Activated T-helper 1 cell treated with anti-CD3 and anti-CD28 coated beads, Interleukin-12 subunit alpha, Interleukin-12 subunit beta, Interleukin-2, Interleukin-4 antibody, amounts not matched to agents 30 ng/mL and 10 ng/mL and 1 ng/mL, durations not matched to agents 14 hours and 24 hours and 36 hours (primary cell): ENCODE measurements at regions not wholly inside any gene's neighbourhood (a gene's known extent, or its start where the extent isn't known, plus 50 kb on each side); places are given as distances from the start of the nearest gene placed in this dataset.

Source experiments
- DNase-seq: peaks from one replicate; pipeline ENCODE4 v3.0.0; 2021; ENCODE audit warnings: low spot score
- H3K27ac Mint-ChIP-seq: one replicate; pipeline ENCODE4 v1.8.0; 2021; ENCODE audit warnings: mild to moderate bottlenecking, mixed read lengths
- H3K27me3 Mint-ChIP-seq: one replicate; pipeline ENCODE4 v1.8.0; 2022; ENCODE audit warnings: mild to moderate bottlenecking, moderate library complexity, mixed read lengths; ENCODE audit not compliant: insufficient read depth
- H3K36me3 Mint-ChIP-seq: one replicate; pipeline ENCODE4 v1.8.0; 2021; ENCODE audit warnings: low read depth, mixed read lengths
- H3K4me1 Mint-ChIP-seq: one replicate; pipeline ENCODE4 v1.8.0; 2021; ENCODE audit warnings: low read depth, mixed read lengths
- H3K4me3 Mint-ChIP-seq: one replicate; pipeline ENCODE4 v1.8.0; 2021; ENCODE audit warnings: mild to moderate bottlenecking, moderate library complexity, mixed read lengths
- H3K9me3 Mint-ChIP-seq: one replicate; pipeline ENCODE4 v1.8.0; 2021; ENCODE audit warnings: mixed read lengths
- intact Hi-C: fragments of 100-400 bp; cut with micrococcal nuclease; formaldehyde crosslinking; loops from one replicate; pipeline ENCODE4 v1.15.1; 2024

DNA sequence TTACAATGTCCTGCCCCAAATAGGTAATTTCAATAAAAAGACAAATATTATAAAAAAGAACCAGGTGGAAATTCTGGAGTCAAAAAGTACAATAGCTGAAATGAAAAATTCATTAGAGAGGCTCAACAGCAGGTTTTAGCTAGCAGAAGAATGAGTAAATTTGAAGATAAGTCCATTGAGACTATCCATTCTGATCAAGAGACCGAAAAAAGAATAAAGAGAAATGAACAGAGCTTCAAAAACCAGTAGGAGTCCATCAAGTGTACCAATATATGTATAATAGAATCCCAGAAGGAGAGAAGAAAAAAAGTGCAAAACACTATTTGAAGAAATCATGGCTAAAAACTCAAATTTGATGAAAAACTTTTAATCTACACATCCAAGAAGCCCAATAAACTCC is 60.5 kb upstream of the POMGNT2 start:
- no peak for DNase-seq
- H3K27me3 Mint-ChIP-seq, result peaks cover 10% of the 10 kb centered on the region
- H3K9me3 Mint-ChIP-seq, result peaks cover 36% of the 10 kb centered on the region
- H3K4me3 Mint-ChIP-seq, result no peak overlapping the region
- H3K36me3 Mint-ChIP-seq, result peaks cover 21% of the 10 kb centered on the region
- peaks cover 23% of the 10 kb centered on the region for H3K4me1 Mint-ChIP-seq
- no peak overlapping the region for H3K27ac Mint-ChIP-seq
- intact Hi-C loops, result loop anchor here (10.0 kb wide), 1 partner anchor 458 kb away; the partner anchor contains the start of gene ANO10

DNA sequence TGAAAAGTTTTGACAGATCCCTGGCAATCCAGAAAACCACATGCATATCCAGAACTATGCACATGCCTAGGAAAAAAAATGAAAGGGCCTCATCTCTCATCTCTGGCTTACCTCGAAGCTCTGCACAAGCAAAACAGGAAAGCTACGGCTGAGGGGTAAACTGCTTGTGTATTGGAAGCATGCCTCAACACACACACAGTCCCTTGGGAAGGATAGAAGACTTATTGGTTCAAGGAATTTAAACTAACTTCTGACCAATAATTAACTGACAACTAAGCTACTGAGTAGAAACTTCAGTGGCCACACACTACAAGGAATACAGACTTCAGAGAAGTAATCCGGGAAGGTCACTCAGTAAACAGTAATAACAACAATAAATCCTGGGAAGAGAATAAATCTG is 59.9 kb upstream of the POMGNT2 start:
- intact Hi-C loops, result loop anchor here (10.0 kb wide), 1 partner anchor 459 kb away; the partner anchor contains the start of gene ANO10
- H3K27ac Mint-ChIP-seq, result no peak overlapping the region
- peaks cover 36% of the 10 kb centered on the region for H3K9me3 Mint-ChIP-seq
- no peak overlapping the region for H3K4me3 Mint-ChIP-seq
- no peak for DNase-seq
- H3K27me3 Mint-ChIP-seq, result peaks cover 6% of the 10 kb centered on the region
- peaks cover 23% of the 10 kb centered on the region for H3K4me1 Mint-ChIP-seq
- H3K36me3 Mint-ChIP-seq, result peaks cover 21% of the 10 kb centered on the region

DNA sequence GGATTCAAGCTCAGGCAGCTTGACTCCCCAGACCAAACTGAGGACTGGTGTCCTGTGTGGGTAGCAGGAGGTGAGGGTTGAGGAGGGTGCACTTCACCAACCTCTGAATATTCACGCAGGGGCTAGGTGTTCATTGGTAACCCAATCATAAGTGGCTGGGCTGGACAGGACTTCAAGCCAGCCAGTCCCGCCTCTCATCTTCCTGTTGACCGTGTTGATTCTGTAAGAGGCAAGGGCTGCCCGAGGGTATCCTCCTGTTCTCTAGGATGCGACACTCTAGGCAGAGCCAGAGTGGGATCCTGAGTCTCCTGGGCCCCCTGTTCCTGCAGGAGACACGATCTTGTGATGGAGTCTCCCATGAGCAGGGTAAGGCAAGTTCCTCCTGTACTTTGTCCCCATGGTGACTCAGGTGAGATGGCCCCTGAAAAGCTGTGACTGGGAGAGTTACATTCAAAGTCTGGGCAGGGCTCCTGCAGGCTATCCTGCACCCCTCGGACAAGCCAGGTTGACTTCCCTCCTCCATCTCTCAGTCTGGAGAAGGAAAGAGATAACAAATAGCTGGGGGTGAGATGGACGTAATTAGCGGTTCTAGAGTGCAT is 58.1 kb upstream of the POMGNT2 start:
- Mint-ChIP-seq H3K27ac (no peak overlapping the region), H3K9me3 (peaks cover 29% of the 10 kb centered on the region), H3K36me3 (peaks cover 21% of the 10 kb centered on the region), H3K4me1 (peaks cover 23% of the 10 kb centered on the region), H3K4me3 (no peak overlapping the region), H3K27me3 (no peaks in the 10 kb centered on the region)
- no peak for DNase-seq
- intact Hi-C loops, result loop anchor here (2.0 to 10.0 kb wide), 2 partner anchors 17 to 461 kb away; partner anchors contain the start of gene ANO10

DNA sequence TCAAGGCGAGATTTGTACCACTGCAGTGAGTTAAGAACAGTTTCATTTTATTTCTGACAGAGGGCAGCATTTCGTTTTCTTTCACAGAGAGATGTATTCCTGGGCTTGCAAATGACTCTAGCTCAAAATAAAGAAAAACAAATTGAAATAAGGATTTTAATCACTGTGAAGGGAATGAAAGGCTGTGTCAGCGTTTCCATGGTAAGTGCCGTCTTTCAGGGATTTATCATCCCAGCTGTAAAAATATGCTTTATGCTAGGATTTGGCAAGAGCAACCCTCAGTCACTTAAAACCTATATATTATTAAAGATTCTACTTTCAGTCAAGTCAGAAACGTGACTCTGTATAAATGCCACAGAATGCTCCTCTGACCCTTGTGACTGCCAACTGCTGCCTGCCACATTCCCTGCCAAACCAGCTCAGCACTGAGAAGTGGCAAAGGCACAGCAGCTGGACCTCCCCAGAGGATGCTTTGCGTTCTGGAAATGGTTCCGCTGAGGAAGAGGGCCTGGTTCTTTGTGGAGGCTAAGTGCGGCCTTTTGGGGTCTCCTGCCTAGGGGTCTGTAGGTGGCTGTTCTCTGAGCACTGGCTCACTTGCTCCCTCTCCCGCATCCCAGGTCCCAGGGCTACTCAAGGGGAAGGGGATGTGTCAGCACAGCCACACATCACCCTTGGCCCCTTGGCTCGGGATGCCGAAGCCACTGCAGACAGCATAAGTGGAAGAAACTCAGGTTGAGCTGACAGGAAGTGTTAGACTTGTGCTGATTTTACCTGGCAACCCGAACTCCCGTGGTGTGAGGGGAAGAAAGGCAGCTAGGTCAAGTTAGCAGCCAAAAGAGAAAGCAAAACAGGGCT is 56.6 kb upstream of the POMGNT2 start:
- Mint-ChIP-seq H3K36me3 (peaks cover 19% of the 10 kb centered on the region), H3K4me3 (peak overlapping the region; percentile 72), H3K27ac (peak overlapping the region; percentile 83), H3K4me1 (peaks cover 23% of the 10 kb centered on the region), H3K27me3 (no peaks in the 10 kb centered on the region), H3K9me3 (peaks cover 25% of the 10 kb centered on the region)
- DNase-seq, result peak; percentile 53
- intact Hi-C loops, result loop anchor here (1.0 to 10.0 kb wide), 5 partner anchors 18 to 462 kb away; partner anchors contain the start of genes ANO10 and SNRK

DNA sequence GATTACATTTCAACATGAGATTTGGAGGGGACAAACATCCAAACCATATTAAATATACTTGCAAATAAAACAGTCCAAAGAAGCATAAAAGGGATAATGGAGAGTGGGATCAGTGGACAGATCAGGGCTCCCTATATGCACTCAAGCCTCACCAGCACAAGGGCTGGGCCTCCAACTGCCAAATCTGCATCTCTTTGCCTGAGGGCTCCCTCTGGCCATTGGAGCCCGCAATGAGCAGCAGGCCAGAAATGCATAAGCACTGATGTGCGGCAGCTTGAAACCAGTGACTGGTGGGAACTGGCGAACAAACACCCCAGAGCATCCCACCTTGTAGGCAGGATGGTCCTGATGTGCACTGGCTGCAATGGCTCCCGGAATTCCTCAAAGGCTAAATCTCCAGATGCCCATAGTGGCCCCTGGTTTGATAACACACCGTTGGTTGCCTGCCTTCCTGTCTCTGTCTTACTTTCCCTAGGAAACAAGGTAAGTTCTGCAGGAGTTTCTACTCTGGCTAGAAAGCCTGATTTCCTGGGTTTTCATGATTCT is 55.9 kb upstream of the POMGNT2 start:
- no peak for DNase-seq
- H3K4me3 Mint-ChIP-seq, result no peak overlapping the region
- H3K4me1 Mint-ChIP-seq, result peaks cover 23% of the 10 kb centered on the region
- intact Hi-C loops, result loop anchor here (1.0 to 10.0 kb wide), 5 partner anchors 19 to 463 kb away; partner anchors contain the start of genes ANO10 and SNRK
- H3K36me3 Mint-ChIP-seq, result peaks cover 18% of the 10 kb centered on the region
- no peaks in the 10 kb centered on the region for H3K27me3 Mint-ChIP-seq
- H3K9me3 Mint-ChIP-seq, result peaks cover 22% of the 10 kb centered on the region
- no peak overlapping the region for H3K27ac Mint-ChIP-seq

DNA sequence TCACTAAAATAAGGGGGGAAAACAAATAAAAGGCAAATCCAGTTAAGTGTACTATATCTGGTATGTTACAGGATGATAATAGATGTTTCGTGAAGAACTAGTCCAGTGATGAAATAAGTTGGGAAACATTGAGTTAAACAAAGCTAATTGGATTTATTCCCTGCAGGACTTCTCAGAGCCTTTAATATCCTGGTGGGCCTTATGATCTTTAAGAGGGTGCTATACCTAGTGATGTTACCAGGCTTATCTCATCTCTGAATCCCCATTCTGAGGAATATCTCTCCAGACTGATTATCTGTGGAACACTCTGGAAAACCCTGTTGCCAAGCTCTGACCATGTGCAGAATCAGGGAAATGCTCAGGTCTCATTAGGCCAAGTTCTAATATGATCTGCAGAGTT is 54.8 kb upstream of the POMGNT2 start:
- no peak overlapping the region for H3K27ac Mint-ChIP-seq
- no peak for DNase-seq
- H3K4me1 Mint-ChIP-seq, result peaks cover 23% of the 10 kb centered on the region
- intact Hi-C loops, result loop anchor here (10.0 kb wide), 1 partner anchor 464 kb away; the partner anchor contains the start of gene ANO10
- peaks cover 11% of the 10 kb centered on the region for H3K36me3 Mint-ChIP-seq
- H3K9me3 Mint-ChIP-seq, result peaks cover 11% of the 10 kb centered on the region
- H3K4me3 Mint-ChIP-seq, result no peak overlapping the region
- H3K27me3 Mint-ChIP-seq, result no peaks in the 10 kb centered on the region

DNA sequence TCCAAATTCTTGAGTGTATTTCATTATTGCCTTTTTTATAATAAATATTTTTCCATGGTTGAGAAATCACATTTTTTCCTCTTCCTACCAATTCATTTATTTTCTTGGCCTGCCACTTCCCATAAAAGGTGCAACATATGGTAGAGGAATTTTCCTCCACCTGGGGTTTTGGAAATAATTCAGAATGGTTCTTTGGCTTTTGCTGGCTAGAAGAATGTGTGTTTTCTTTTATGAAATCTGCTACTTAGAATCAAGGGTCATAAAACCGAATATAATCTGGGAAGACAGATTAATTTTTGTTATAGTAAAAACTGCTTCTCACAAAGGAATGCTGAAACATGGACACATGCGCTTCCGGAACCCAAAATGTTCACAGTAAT is 54.0 kb upstream of the POMGNT2 start:
- intact Hi-C loops, result loop anchor here (10.0 kb wide), 1 partner anchor 465 kb away; the partner anchor contains the start of gene ANO10
- H3K27ac Mint-ChIP-seq, result no peak overlapping the region
- H3K4me1 Mint-ChIP-seq, result peaks cover 27% of the 10 kb centered on the region

DNA sequence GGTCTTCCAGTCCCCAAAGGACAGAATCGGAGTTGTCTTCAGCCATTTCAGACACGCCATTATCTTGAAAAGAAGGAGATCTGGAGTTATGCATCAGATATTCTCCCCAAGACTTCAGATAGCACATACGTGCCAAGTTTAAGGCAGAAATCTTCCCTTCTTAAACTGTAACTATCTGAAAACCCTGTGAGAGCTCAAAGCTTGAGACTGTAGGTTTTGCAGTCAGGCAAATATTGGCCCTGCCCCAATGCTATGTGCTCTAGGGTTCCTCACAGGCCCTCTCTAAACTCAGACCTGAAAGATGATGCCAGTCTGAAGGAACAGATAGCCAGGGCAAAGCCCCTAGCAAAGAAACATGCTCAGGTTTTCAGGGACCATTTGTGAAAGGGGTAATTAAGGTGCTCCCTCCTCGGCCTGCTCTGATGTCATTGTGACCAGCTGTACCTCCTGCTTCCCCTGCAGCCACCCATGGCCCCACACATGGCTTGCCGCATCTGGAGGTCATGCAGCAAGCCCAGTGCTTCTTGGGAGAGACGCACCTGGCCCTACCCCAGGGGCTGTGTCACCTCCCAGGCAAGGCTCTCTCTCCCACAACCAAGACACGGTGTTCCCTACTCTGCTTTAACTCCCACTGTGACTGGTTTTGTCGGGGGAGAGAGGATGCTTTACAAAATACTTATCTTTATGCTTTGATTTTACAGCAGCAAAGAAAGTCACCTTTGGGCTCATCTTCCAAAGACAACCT is 53.4 kb upstream of the POMGNT2 start:
- intact Hi-C loops, result no loop called here
- H3K27me3 Mint-ChIP-seq, result no peaks in the 10 kb centered on the region
- no peak for DNase-seq
- no peak overlapping the region for H3K4me3 Mint-ChIP-seq
- peaks cover 1% of the 10 kb centered on the region for H3K36me3 Mint-ChIP-seq
- H3K9me3 Mint-ChIP-seq, result peaks cover under 1% of the 10 kb centered on the region
- H3K27ac Mint-ChIP-seq, result no peak overlapping the region
- H3K4me1 Mint-ChIP-seq, result peaks cover 27% of the 10 kb centered on the region

More for the DNA sequence above, 54.0 kb upstream of the POMGNT2 start:
- Mint-ChIP-seq H3K36me3 (peaks cover 7% of the 10 kb centered on the region), H3K27me3 (no peaks in the 10 kb centered on the region), H3K4me3 (no peak overlapping the region), H3K9me3 (peaks cover 6% of the 10 kb centered on the region)
- no peak for DNase-seq

DNA sequence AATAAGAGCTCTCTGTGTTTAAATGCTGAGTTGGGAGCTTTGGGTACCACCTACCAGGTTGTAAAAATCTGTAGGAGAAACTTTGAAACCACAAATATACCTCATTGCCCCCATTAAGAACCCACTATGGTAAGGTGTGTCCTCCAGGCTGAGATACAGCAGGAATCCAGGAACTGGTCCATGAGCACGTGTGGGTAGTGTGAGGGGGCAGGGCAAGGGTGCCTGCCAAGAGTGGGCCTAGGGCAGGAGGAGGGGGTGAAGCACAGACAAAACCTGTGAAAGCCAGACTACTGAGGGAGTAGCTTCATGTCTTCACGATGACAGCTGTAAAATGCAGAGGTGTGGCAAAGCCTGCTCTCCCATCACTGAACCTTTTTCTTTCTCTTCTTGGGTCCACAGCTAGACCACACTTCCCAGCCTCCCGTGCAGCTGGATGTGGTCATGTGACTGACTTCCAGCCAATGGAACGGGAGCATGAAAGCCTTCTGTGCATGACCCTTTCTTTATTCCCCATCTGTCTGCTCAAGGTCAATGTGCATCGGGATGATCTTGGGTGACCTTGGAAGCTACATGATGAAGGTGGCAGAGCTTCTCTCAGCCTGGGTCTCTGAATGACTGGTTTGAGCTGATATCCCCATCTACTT is 51.1 kb upstream of the POMGNT2 start:
- Mint-ChIP-seq H3K4me3 (no peak overlapping the region), H3K4me1 (peaks cover 7% of the 10 kb centered on the region), H3K27ac (no peak overlapping the region), H3K9me3 (no peaks in the 10 kb centered on the region), H3K27me3 (peaks cover 4% of the 10 kb centered on the region), H3K36me3 (no peaks in the 10 kb centered on the region)
- DNase-seq, result no peak
- intact Hi-C loops, result no loop called here

DNA sequence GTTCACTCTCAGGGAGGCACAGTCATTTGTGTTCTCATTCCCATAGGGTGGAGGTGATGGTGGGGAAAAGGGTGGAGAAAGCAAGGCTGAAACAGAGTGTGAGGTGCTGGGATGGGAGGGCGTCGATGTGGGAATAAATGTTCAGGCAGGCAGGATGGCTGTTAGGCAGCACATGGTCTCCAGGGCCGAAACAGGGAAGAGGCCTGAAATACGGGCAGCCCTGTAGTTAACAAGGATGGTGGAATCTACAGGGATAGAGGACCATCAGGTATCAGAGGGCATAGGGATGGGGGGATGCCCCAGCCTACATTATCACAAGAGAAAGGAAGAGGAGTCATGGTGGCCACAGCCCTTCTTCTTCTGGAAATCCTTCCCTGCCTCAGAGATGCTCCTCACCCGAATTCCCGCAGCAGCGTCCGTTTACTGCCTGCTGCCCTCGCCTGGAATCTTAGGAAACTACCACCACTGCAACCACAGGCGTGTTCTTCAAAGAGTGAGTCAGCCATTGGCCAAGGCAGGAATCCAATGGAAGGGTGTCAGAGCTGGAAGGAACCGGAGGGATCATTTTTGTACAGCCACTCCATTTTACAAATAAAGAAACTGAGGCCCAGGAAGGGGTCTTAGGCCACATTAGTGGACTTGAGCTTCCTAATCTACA is 49.7 kb upstream of the POMGNT2 start:
- DNase-seq, result no peak
- intact Hi-C loops, result no loop called here
- Mint-ChIP-seq H3K27ac (no peak overlapping the region), H3K36me3 (no peaks in the 10 kb centered on the region), H3K27me3 (peaks cover 15% of the 10 kb centered on the region), H3K9me3 (no peaks in the 10 kb centered on the region), H3K4me1 (peaks cover 4% of the 10 kb centered on the region), H3K4me3 (no peak overlapping the region)
